Stimulated activated naive CD8-positive, alpha-beta T cell treated with anti-CD3 and anti-CD28 coated beads, Interleukin-15, Interleukin-2, amounts not matched to agents 100 U/mL and 50 U/mL, for 24 hours (primary cell): ENCODE measurements at regions not wholly inside any gene's neighbourhood (a gene's known extent, or its start where the extent isn't known, plus 50 kb on each side); places are given as distances from the start of the nearest gene placed in this dataset.
"Not testable (repeated sequence)": the region's sequence is repeated elsewhere in the genome, so short reads cannot be mapped to it uniquely, and the experiment has no call there.

Source experiments
- ATAC-seq: fragments of 150-1000 bp; cut with Tn5 transposase; one replicate; pipeline ENCODE4 v1.10.0; 2021
- DNase-seq: peaks from one replicate; pipeline ENCODE4 v3.0.0; 2021

DNA sequence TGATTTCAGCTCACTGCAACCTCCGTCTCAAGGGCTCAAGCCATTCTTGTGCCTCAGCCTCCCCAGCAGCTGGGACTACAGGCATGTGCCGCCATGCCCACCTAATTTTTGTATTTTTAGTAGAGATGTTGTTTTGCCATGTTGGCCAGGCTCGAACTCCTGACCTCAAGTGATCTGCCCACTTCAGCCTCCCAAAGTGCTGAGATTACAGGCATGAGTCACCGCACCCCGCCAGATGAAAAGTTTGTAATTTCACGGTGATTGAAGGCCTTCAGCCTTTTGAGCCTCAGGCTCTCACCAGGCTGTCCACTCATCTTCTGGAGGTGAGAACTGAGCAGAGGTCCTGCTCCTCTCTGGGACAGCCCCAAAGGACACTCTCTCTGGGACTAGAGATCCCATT, 103.2 kb downstream of the HIF1AN start:
- not testable (repeated sequence) for DNase-seq, ATAC-seq

DNA sequence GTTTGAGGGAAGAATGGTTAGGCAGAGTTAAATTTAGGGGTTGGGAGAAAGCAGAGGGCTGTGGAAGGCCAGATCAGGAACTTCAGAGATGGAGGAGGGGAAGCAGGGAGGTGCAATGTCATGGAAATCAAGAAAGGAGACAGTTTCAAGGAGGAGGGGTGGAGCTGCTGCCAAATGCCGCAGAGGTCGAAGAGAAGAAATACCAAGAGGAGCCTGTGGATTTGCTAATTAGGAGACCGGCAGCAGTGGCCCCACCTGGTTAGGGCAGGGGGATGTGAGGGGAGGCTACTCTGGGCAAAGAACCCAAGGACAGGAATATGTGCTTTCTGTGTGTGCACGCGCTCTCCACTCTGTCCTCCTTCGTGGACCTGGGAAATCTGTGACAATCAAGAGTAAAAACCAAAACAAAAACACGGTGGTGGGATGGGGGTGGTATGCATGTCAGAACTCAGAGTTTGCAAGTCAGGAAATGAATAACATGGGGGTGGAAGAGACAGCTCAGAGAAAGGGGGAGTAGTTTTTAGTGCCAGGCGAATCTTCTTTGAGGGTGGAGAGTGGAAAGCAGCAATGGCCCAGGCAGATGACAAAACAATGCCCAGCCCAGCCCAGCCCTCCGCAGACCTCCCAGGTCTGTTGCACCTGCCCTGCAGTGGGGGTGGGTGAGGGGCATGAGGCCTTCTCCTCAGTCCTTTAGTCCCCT, 102.9 kb upstream of the PAX2 start:
- no peak for ATAC-seq

DNA sequence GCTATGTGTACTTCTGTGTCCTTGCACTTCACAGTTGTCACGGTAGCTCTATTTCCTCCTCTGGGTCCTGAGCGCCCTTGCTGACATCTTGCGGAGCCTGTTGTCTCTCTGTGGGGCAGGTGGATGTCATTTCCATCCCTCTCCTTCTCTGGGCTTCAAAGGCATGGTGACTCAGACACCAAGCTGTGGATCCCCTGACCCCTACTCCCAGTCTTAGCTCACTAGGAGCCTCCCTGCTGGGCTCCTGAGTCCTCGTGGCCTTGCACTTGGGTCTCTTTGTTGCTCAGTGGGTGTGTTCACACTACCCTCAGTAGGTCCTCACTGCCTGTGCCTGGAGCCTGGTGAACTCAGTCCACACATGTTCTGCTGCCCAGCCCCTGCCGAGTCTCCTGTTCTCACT, 100.3 kb upstream of the PAX2 start:
- DNase-seq (no peak), ATAC-seq (no peak)

More for the DNA sequence above, 102.9 kb upstream of the PAX2 start:
- DNase-seq, result no peak

DNA sequence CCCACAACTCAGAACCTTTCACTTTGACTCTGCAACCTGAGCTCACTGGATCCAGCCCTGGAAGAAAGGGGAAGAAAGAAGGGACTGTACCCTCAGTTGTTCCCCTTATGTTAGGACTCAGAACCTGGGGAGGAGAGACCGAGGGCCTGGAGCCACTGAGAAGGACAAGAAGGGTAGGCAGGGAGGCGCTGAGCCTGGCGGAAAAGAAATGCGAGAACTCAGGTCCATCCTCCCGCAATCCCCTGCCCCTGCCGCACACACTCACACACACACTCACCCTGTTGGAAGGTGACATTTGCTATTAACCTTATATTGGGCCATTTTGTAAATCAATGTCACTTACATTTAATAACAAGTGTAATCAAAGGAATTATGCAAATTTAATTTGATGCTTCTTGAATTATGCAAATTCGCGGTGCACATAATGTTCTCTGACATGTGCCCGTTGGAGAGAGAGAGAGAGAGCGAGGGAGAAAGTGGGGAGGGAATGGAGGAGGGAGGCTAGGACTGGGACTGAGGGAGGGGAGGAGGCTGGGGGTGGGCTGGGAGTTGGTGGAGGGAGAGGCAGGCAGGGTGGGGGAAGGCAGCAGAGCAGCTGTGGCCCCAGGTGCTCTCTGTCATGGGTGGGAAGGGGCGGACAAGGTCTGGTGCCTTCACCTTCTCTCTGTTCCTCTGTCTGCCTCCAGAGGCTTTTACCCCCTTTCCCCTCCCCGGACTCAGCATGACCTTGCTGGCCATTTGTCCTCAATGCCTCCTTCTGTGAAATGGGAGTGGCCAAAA, 99.6 kb upstream of the PAX2 start:
- no peak for ATAC-seq
- no peak for DNase-seq

DNA sequence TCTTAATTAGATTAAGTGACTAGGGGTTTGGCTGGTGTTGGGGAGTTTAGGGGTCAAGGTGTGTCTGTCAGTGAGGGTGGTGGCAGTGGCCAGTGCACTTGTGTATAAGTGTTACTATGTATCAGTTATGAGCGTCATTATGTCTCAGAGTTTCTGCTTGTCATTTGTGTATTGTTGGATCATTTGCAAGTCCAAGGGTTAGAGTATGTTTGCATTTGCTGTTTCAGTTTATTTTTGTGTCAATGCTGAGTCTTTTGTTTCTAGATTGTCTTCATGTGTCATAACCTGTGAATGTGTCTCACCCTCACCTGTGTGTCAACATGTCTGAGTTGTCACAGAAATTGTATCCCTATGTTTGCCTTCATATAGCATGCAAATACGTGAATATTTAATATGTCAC, 97.5 kb upstream of the PAX2 start:
- DNase-seq, result no peak
- no peak for ATAC-seq

DNA sequence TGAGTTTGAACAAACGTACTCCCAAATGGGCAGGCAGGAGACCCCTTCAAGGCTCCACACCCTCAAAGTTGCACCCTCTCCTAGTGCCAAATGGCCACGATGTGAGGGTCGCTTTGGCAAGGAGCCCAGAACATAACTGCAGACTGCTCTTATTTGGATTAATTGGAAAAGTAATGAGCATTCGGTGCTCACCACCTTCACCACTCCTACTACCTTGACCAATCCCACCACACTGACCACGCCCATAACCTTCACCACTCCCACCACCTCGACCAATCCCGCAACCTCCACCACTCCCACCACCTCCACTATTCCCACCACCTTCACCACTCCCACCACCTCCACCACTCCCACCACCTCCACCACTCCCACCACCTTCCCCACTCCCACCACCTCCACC, 94.7 kb upstream of the PAX2 start:
- ATAC-seq, result no peak
- no peak for DNase-seq

DNA sequence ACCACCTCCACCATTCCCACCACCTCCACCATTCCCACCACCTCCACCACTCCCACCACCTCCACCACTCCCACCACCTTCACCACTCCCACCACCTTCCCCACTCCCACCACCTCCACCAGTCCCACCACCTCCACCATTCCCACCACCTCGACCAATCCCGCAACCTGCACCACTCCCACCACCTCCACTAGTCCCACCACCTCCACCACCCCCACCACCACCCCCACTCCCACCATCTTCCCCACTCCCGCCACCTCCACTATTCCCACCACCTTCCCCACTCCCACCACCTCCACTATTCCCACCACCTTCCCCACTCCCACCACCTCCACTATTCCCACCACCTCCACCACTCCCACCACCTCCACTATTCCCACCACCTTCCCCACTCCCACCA, 94.3 kb upstream of the PAX2 start:
- not testable (repeated sequence) for ATAC-seq, DNase-seq

DNA sequence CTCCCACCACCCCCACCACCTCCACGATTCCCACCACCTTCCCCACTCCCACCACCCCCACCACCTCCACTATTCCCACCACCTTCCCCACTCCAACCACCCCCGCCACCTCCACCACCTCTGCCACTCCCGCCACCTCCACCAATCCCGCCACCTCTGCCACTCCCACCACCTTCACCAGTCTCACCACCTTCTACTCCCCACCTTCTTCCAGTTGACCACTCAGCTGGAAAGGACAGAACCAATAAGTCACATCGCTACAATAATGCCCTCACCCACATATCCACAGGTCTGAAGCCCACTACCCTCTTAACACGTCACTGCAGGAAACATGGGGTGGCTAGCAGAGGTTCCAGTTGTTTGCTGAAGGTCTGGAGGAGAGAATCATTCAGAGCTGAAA, 93.5 kb upstream of the PAX2 start:
- ATAC-seq, result no peak
- DNase-seq, result no peak

DNA sequence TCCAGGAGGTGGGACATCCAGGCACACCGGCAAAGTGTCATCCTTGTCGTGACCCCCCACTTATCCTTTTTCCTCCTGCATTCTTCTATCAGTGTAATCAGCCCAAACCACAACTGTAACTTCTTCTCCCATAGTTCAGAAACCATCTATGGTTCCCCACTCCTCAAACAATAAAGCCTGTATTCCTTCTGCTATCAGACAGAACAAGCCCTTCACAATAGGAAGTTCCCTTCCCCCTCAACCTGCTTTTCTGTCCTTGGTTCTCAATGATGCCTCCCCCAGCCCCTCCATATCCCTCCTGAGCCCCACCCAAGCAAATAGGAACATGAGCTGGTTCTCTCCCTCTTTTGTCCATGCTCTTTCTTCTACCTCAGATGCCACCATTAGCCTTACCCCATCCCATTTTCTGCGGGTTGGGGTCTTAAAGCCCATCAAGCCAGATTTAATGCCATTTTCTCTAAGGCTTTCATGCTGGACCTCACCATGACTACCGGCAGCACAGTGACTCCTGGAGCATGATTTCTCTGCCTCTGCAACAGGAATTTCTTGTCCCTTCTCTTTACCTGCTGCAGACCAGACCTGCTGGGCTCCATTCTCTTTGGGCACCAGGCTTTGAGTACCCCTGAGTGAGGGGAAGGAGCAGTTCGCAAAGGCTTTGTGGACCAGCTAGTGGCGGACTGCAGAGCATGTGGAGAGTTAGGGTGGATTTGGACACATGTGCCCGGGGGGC, 92.8 kb upstream of the PAX2 start:
- DNase-seq (no peak), ATAC-seq (no peak)

DNA sequence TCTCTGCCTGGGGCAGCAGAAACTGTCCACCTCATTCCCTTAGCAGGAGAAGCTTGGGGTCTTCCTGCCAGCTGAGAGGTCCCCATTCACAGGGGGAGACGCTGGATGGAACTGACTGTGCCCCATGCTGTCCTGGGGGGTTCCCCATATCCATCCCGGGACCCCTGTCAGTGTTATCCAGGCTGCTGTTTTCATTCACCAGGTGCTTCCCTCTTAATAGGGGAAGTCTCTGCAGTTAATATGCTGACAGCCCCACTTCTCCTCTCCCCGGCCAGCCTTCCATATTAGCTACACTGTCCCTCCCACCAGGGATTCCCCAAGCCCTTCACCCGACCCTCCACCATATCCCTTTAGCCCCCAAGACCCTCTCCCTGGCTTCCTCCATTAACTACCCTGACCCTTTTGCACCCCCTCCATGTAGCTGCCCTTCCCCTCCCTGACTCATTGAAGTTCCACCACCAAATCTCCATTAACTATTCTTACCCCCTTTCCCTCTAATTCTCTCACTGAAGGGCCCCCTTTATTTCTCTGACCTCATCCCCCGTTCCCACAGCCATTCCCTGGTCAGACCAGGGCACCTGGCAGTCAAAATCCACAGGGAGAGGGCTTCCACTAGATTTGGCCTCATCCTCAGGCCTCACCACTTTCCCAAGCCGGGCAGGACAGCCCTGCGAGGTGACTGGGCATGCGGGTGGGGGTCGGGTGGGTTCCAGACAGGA, 92.0 kb upstream of the PAX2 start:
- DNase-seq, result no peak

DNA sequence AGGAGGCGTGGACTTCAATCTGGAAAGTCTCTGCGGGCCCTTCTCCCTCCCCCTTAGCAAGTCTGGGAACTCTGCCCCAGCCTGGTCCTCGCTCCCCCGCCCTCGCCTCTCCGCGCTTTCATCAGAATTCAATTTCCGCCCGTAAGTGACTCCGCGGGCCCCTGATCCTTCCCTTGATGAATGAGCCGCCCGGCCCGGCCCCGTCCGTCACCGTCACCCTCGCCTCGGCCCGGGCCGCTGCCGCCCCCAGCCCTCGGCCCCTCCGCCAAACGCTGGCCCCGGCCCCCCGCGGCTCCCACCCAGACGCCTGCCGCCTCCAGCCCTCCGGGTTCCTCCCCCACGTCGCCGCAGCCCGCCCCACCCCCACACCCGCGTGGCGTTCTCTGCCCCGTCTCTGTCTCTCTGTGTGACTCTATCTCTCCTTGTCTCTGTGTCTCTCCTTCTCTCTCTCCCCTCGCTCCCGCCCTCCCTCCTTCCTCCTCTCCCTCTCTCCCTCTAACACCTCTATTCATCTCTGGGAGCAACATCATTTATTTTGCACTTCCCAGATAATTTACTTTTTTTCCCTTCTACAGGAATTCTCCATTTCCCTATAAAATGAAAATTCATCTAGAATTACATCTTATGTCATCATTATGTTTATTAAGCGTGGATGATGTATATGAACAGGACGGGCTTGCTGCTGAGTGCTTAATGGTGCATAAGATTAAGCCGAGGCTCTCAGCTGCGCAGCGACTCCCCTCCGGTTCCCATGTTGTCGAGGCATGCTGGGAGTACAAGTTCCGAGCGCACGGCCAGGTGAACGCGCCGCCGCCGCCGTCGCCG, 91.2 kb upstream of the PAX2 start:
- DNase-seq, result peak; percentile 56
- peak; percentile 40 for ATAC-seq

More for the DNA sequence above, 92.0 kb upstream of the PAX2 start:
- ATAC-seq, result no peak

DNA sequence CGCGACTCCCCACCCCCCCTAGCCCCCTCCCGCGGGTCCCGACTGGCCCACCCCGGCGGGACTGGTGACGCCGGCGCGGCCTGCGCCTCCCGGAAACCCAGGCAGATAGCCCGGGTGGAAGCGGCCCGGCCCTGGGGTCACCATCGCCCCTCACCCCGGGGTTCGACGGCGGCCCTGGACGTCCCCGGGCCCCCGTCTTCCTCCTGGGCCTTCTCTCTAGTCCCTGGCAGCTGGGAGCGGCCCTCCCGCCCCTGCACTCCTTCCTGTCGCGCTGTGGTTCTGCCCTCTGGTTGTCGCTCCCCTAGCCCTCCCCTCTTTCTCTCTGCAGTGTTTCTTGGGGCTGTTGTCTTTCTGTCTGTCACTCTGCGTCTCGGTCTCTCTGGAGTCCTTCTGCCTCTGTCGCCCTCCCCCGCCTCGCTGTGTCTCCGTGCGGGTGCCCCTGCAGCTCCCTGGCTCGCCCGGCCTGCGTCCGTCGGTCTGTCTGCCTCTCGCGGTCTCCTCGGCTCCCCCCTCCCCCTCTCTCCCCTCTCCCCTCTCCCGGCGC, 90.5 kb upstream of the PAX2 start:
- DNase-seq (peak; percentile 30), ATAC-seq (peak; percentile 21)

DNA sequence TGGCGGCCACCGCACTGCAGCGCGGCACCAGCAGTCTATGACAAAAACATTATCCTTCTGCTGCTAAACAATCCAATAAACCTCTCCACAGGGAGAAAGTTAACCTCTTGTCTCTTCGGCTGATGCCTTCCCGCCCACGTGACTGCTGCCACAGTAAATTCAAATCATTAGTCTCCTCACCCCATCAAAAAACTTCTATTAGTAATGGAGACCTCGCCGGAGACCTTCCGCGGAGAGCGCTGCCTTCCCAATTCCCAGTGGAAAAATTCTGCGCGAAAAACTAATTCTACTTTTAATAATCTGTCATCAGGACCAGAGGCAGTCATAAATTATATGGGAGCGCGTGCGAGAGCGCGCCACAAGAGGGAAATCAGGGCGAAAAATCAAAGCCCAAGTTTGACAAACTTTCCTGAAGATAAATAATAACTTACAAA, 90.0 kb upstream of the PAX2 start:
- no peak for DNase-seq
- no peak for ATAC-seq

DNA sequence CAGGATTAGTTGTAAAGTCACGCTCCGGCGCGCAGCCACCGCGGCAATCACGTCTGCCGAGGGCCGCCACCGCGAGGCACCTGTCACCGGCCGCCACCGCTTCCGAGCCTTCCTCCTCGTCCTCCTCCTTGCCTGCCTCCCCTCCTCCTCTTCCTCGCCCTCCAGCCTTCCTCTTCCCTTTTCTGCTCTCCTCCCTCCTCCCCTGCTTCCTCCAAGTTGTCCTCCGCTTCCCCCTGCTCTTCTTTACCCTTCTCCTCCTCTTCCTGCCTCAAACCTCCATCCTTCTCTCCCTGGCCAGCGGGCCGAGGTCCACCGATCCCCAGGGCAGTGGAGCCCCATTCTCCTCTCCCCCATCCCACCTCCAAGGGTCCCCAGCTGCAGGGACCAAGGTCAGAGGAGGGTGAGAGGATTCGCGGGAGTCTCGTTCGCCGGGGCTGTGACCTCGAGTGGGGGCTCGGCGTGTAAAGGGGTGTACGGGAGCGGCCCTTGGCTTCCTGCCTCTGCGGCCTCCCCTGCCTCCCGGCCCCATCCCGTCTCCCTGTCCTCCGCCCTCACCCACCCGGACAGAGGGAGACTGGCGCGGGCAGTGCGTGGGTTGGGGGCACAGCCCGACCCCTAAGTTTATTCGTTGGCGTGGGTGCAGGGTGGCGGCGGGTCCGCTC, 89.5 kb upstream of the PAX2 start:
- DNase-seq, result peak; percentile 23
- ATAC-seq, result no peak

DNA sequence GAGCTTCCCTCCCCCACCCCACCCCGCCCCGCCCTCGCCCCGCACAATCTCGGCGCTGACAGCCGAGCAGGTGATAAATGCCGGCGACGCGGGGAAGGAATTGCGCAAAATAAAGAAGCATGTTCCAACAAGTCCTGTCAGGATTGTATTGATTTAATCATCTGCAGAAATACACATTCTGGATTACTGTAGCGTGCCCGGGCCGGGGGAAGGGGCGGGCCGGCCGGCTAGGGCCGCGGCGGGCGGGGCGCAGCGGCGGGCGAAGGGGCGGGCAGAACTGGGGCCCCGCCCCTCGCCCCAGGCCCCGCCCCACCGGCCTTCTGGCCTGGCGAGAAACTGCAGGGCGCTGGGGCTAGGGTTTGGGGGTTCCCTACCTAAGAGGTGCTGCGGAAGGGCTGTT, 88.9 kb upstream of the PAX2 start:
- DNase-seq (peak; percentile 35), ATAC-seq (no peak)

DNA sequence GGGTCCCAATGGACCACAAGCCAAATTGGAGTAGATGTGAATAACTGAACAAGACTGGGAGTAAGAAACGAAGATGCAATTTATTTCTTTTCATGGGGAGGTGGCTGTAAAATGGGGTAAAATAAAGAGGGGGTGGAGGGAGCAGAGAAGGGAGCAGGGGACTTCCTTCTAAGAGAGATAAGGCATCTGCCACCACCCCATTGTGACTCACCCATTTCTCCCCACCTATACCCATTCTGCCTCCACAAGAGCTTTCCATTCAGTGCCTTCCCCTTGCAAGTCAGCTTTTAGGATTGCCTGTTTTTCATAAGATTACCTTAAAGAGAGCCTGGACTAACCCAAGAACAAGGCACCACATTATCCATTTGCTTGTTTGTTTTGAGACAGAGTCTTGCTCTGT, 87.1 kb upstream of the PAX2 start:
- DNase-seq, result no peak
- peak; percentile 50 for ATAC-seq

DNA sequence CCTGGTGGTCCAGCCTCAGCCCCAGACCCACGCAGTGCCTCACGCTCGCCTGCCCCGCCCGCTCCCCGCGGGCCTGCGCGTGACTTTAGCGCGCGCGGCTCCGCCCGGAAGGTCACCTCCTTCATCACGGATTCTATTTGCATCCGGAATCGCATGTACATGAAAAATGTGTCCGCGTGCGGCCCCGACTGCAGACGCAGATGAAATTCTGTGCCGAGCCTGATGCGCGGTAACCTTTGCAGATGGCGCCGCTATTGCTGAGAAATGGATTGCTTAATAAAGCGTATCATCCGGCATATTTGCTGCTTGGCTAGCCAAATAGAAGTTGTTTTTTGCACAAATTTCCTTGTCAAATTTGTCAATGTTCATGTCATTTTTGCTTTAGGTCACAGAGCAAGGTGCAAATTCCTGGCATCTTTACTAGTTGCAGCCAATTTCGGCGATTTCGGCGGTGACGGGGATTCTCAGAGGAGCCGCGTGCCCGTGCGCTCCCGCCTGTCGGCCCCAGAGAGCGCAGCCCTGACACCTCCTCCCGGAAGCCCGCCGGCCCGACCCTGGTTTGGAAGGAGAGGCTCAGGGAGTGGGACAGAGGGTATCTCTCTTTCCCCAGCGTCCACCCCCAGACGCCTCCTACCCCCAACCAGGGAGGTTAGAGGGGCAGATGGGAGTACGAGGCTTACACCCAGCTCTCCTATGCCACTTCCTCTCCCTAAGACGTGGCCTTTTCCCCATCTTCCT, 85.9 kb upstream of the PAX2 start:
- DNase-seq (no peak), ATAC-seq (no peak)

DNA sequence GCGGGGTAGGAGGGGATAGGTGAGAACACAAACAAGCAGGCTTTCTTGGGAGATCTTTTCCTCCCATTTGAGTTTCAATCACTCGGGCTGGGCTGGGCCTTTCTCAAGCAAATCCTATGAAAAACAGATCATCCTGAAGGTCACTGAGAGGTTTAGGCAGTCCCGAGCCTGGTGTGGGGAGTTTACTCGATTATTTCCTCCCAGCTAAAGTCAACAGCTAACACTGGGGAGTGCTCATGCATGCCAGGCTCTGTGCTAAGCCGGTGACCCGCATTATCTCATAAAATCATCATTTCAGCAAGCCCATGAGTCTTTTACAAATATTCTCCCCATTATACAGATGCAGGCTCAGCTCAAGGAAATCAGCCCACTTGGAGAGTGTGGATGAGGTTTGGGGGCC, 85.0 kb upstream of the PAX2 start:
- ATAC-seq (no peak), DNase-seq (no peak)

DNA sequence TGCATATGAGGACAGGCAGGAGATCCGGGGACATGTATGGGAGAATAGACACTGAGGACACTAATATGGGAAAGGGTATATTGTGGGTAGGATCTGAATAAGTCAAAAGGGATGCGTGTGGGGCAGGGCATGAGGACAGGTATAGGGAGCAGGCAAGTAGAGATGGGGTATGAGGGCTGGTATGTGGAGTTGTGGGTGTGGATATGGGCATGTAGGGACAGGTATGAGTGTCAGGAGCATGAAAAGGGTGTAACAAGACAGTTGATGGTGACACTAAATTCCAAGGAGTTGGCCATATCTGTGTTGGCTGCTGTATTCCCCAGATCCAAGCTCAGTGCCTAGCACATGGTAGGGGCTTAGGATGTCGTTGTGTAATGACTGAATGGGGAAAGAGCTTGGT, 84.4 kb upstream of the PAX2 start:
- ATAC-seq, result no peak
- DNase-seq, result no peak

DNA sequence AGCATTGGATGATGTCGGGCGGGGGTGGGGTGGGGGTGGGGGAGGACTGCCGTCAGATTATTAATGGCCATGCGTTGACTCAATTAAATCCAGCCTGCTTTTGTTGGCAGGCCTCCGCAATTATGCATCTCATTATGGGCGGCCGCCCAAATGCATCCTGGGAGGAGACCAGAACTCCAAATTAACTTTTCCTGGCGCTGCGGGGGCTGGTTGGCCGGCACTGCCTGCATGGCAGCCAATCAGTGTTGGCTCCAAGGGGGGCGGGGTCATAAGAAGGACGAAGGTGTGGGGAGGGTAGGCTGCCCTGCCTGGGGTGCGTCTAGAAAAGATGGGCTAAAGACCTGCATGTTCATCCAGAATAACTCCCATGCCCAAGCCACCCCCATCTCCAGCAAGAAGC, 83.9 kb upstream of the PAX2 start:
- no peak for ATAC-seq

More for the DNA sequence above, 83.9 kb upstream of the PAX2 start:
- DNase-seq, result no peak
